ENCODE measurements at regions not wholly inside any gene's neighbourhood (a gene's known extent, or its start where the extent isn't known, plus 50 kb on each side); places are given as distances from the start of the nearest gene placed in this dataset.

GRCh38 chr5:58145397-58145934, 314.4 kb downstream of the PLK2 start:
- no peaks in the 10 kb centered on the region for H3K9me3 ChIP-seq (ENCODE audit: control insufficient read depth, insufficient read depth, low read length)
- no peaks in the 10 kb centered on the region; the same call in 1 of the 2 replicates for H3K36me3 ChIP-seq (ENCODE audit: insufficient read depth, low read length)
- H3K9ac ChIP-seq (ENCODE audit: low read depth, low read length) = no peak overlapping the region
- no peaks in the 10 kb centered on the region for H3K4me1 ChIP-seq (ENCODE audit: insufficient read depth, low read length)

DNA sequence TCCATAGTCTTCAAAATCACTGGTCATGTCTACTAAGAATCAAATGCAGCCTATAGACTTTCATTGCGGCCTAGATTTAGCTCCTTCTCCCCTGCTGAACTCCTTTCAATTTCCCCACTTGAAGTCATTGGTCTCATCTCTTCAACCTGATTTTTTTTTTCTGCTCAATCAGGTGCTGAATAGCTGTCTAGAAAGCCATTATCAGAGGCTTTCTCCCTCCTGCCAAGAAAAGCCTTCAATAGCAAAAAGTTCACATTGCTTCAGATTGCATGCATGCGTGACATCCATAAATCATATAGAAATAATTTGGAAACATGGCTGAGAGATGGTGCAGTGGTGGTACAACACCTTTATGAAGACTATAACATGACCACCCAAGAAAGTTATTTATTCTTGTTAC, 316.2 kb downstream of the PLK2 start:
- no peak overlapping the region for H3K9ac ChIP-seq (ENCODE audit: low read depth, low read length)

DNA sequence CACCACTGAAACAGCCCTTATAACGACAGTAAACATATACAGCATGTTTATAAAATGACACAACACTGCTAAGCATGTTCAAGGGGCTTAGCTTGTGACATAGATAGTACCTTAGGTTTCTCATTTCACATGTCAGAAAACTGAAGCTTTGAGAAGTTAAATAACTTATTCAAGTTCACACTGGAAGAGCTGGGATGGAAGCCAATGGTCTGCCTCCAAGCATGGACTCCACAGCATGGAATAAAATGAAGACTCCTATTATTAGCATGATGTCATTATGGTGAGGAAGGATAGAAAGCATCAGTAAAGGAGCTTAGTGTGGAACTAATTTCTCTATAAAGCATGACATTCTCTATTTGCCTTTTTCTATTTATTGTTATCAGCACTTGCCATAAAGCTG, 316.7 kb downstream of the PLK2 start:
- H3K9ac ChIP-seq (ENCODE audit: low read depth, low read length) = no peak overlapping the region
- no peaks in the 10 kb centered on the region; the same call in 1 of the 2 replicates for H3K36me3 ChIP-seq (ENCODE audit: insufficient read depth, low read length)
- no peaks in the 10 kb centered on the region for H3K9me3 ChIP-seq (ENCODE audit: control insufficient read depth, insufficient read depth, low read length)
- no peaks in the 10 kb centered on the region for H3K4me1 ChIP-seq (ENCODE audit: insufficient read depth, low read length)

More for the DNA sequence above, 316.2 kb downstream of the PLK2 start:
- no peaks in the 10 kb centered on the region; the same call in 1 of the 2 replicates for H3K36me3 ChIP-seq (ENCODE audit: insufficient read depth, low read length)
- H3K4me1 ChIP-seq (ENCODE audit: insufficient read depth, low read length) = no peaks in the 10 kb centered on the region
- H3K9me3 ChIP-seq (ENCODE audit: control insufficient read depth, insufficient read depth, low read length) = no peaks in the 10 kb centered on the region

DNA sequence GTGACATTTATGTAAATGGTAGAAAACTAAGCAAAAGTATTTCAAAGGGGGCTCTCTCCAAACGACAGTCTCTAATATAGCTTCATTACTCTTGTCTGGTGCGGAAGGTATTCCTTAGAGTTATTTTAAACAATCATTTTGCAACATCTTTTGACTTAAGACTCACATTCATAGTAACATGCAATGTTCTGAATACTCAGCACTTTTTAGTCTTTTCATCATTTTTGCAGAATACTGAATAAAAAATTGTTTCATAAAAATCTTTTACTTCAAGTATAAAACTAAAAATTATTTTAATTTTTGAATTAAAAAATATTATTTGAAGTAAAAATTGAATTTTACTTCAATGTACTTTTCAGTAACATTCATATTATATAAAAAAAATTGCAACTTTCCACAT, 321.1 kb downstream of the PLK2 start:
- Histone ChIP-seq H3K9me3 (ENCODE audit: control insufficient read depth, insufficient read depth, low read length) (no peaks in the 10 kb centered on the region), H3K36me3 (ENCODE audit: insufficient read depth, low read length) (no peaks in the 10 kb centered on the region; the same call in 1 of the 2 replicates), H3K9ac (ENCODE audit: low read depth, low read length) (no peak overlapping the region), H3K4me1 (ENCODE audit: insufficient read depth, low read length) (no peaks in the 10 kb centered on the region)

GRCh38 chr5:58136406-58136805, 323.5 kb downstream of the PLK2 start:
- Histone ChIP-seq H3K9ac (ENCODE audit: low read depth, low read length) (no peak overlapping the region), H3K36me3 (ENCODE audit: insufficient read depth, low read length) (no peaks in the 10 kb centered on the region), H3K4me1 (ENCODE audit: insufficient read depth, low read length) (no peaks in the 10 kb centered on the region), H3K9me3 (ENCODE audit: control insufficient read depth, insufficient read depth, low read length) (no peaks in the 10 kb centered on the region)

DNA sequence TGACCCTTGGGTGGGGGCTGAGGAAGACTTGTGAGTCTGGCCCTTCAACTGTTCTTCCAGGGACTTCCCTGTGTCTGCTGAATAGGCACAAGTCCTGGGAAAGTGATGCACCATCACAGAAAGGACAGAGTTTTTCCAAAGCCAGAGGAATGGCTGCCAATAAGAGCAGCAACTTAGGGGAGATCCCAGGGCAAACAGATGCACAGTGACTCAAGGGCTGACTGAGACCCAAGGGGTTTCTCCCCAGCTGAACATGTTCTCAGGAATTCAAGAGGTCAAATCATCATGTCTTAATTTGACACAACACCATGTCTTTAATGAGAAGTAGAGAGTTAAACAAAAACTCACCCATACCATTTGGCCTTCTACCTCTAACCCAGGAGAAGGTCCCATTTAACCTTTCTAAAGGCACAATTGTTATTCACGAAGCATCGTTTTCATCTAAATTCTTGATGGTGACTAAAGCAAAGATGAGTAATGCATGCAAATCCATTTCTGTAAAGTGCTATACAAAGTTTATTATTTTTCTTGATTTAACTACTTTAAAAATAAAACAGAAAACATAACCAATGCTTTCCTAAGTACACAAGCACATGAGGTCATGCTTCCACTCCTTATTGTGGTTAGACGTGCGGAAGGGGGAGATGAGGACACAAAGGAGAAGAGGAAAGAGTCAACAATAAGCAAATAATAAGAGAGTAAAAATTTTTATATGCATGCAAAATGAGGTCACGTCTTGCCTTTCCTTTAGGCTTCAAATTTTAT, 324.1 kb downstream of the PLK2 start:
- H3K9me3 ChIP-seq (ENCODE audit: control insufficient read depth, insufficient read depth, low read length) = no peaks in the 10 kb centered on the region
- no peaks in the 10 kb centered on the region for H3K36me3 ChIP-seq (ENCODE audit: insufficient read depth, low read length)
- no peak overlapping the region for H3K9ac ChIP-seq (ENCODE audit: low read depth, low read length)
- no peaks in the 10 kb centered on the region for H3K4me1 ChIP-seq (ENCODE audit: insufficient read depth, low read length)

DNA sequence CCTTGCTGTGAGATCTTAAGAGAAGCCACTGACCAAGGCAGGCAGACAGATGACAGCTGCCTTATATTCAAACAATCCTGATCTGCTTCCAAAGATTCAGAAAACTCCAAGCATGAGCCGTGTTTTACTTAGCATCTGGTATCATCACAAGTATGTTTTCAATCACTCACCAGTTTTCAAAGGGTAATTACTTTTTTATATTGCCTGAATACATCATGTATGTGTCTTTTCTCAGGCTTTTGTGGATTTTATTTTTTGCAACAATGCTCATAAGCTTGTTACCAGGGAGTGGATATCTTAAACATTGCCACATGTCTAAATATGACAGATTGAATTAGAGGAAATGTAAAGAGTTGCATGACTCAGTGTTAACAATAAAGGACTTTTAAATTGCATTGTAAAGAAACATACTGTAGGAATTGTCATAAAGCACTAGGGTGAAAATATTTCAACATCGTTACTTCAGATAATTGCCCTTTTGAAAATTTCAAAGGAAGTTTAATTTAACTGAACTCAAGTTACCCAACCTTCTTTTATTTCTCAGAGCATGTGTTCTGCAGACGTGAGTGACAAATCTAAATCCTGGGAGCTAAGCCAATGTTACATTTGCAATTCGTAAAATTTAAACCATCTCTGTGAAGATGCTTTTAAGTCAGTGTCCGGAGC, 326.1 kb downstream of the PLK2 start:
- Histone ChIP-seq H3K9me3 (ENCODE audit: control insufficient read depth, insufficient read depth, low read length) (no peaks in the 10 kb centered on the region), H3K36me3 (ENCODE audit: insufficient read depth, low read length) (no peaks in the 10 kb centered on the region), H3K9ac (ENCODE audit: low read depth, low read length) (no peak overlapping the region), H3K4me1 (ENCODE audit: insufficient read depth, low read length) (no peaks in the 10 kb centered on the region)

GRCh38 chr5:58133216-58133615, 326.7 kb downstream of the PLK2 start:
- no peaks in the 10 kb centered on the region for H3K36me3 ChIP-seq (ENCODE audit: insufficient read depth, low read length)
- no peaks in the 10 kb centered on the region for H3K4me1 ChIP-seq (ENCODE audit: insufficient read depth, low read length)
- no peak overlapping the region for H3K9ac ChIP-seq (ENCODE audit: low read depth, low read length)
- H3K9me3 ChIP-seq (ENCODE audit: control insufficient read depth, insufficient read depth, low read length) = no peaks in the 10 kb centered on the region

DNA sequence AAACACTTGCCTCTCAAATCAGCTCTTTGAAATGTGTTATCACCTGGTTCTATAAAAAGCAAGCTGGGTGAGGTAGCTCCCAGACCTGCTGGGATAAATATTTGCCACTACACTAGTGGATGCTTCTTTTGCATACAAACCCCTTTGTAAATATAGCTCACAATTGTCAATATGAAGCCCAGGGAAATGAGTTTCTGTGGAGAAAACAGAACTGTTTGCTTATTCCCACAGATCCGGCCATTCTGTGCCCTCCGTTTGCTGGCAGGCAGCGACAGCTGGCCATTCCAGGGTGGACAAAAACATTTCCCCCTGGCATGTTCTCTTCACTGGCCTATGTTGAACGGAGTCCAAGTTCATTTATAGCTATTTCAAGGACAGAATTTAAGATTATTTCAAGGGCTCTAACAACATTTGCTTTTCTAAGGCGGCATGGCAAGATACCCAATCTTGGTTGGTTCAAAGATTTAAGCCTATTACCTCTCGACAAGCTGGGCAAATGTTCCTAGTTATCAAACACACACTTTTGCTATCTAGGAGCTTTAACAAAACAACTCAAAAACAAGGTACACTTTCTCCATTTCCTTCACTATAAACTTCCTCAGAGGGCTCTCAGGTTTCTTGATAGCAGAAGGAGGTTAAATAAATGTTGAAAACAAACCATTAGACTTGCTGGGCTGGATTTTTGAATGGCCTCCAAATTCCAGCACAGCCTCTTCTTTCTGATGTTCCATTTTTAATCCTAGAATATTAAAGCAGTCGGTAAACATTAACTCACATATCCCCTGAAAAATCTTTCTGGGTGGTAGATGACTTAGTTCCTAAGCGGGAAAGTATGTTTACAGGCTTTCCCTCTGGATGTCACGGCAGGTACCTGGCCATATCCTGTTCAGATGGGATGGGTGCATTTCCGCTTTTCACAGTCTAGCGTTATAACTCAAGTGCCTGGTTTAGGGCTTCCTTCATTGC, 332.3 kb downstream of the PLK2 start:
- Histone ChIP-seq H3K36me3 (ENCODE audit: insufficient read depth, low read length) (no peaks in the 10 kb centered on the region), H3K9me3 (ENCODE audit: control insufficient read depth, insufficient read depth, low read length) (no peaks in the 10 kb centered on the region), H3K9ac (ENCODE audit: low read depth, low read length) (no peak overlapping the region), H3K4me1 (ENCODE audit: insufficient read depth, low read length) (no peaks in the 10 kb centered on the region)

DNA sequence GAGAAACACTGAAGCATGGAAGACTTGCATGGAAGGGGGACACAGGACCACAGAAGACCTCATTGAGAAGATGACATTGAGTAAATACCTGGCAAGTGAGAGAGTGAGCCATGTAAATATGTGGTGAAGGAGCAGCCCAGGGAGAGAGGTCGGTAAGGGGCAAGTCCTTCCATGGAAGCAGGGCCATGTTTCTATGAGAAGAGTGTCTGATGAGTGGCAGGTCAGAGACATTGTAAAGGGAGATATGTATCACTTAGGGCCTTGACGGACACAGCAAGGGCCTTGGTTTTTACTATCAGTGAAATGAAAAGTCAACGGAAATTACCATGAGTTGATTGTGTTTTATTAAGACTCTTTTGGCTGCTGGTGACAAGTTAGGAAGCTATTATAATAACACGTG, 336.4 kb downstream of the PLK2 start:
- Histone ChIP-seq H3K4me1 (ENCODE audit: insufficient read depth, low read length) (no peaks in the 10 kb centered on the region), H3K36me3 (ENCODE audit: insufficient read depth, low read length) (no peaks in the 10 kb centered on the region), H3K9ac (ENCODE audit: low read depth, low read length) (no peak overlapping the region), H3K9me3 (ENCODE audit: control insufficient read depth, insufficient read depth, low read length) (no peaks in the 10 kb centered on the region)

GRCh38 chr5:58122848-58123392, 337.0 kb downstream of the PLK2 start:
- H3K9me3 ChIP-seq (ENCODE audit: control insufficient read depth, insufficient read depth, low read length) = no peaks in the 10 kb centered on the region
- no peak overlapping the region for H3K9ac ChIP-seq (ENCODE audit: low read depth, low read length)
- H3K36me3 ChIP-seq (ENCODE audit: insufficient read depth, low read length) = no peaks in the 10 kb centered on the region
- H3K4me1 ChIP-seq (ENCODE audit: insufficient read depth, low read length) = no peaks in the 10 kb centered on the region

DNA sequence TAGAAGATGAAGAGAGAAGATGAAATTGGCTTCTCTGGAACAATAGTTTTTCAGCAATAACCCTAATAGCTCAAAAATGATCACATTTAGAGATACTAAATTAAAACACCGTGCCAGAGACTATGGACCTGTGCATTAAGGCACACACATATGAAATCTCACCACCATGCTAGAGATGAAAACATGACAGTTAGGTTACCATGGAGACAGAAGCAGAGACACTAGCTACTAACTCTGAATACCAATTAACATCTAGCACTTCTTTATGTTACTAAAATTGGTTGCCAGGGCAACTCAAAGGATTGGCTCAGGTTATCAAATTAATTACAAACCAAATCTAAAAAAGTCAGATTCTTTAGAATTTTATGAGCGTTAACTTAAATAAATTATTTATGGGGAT, 337.7 kb downstream of the PLK2 start:
- no peaks in the 10 kb centered on the region for H3K36me3 ChIP-seq (ENCODE audit: insufficient read depth, low read length)
- H3K9me3 ChIP-seq (ENCODE audit: control insufficient read depth, insufficient read depth, low read length) = no peaks in the 10 kb centered on the region
- H3K9ac ChIP-seq (ENCODE audit: low read depth, low read length) = no peak overlapping the region
- H3K4me1 ChIP-seq (ENCODE audit: insufficient read depth, low read length) = no peaks in the 10 kb centered on the region

- no peaks in the 10 kb centered on the region for H3K9me3 ChIP-seq (ENCODE audit: control insufficient read depth, insufficient read depth, low read length)
- no peaks in the 10 kb centered on the region for H3K4me1 ChIP-seq (ENCODE audit: insufficient read depth, low read length)
- H3K36me3 ChIP-seq (ENCODE audit: insufficient read depth, low read length) = no peaks in the 10 kb centered on the region
- H3K9ac ChIP-seq (ENCODE audit: low read depth, low read length) = no peak overlapping the region
Observed at GRCh38 chr5:58121391-58121790, 338.5 kb downstream of the PLK2 start.

DNA sequence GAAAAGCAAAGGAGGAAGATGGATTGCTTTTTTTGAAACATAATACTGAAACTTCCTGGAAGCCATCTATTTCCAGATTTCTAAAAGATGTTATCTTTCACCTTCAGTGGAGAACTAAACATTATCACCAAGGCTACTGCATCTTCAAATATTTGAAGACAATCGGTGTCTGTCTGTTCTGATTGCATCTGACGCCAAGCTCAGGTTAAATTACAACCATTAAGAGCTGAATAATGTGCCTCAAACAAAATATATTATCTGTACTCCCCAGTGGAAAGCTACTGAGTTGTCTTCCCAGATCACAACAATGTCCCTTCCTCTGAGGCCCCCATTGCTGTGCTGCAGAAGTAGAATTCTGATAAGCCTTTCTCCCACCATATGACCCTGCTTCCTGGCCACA, 342.3 kb downstream of the PLK2 start:
- Histone ChIP-seq H3K9me3 (ENCODE audit: control insufficient read depth, insufficient read depth, low read length) (no peaks in the 10 kb centered on the region), H3K9ac (ENCODE audit: low read depth, low read length) (no peak overlapping the region), H3K36me3 (ENCODE audit: insufficient read depth, low read length) (no peaks in the 10 kb centered on the region), H3K4me1 (ENCODE audit: insufficient read depth, low read length) (no peaks in the 10 kb centered on the region)

Data from ES-I3 (cell line).